ENCODE measurements at regions not wholly inside any gene's neighbourhood (a gene's known extent, or its start where the extent isn't known, plus 50 kb on each side); places are given as distances from the start of the nearest gene placed in this dataset.
A peak's percentile ranks its signal among the peaks of the same experiment; 100 is the strongest.
"Not testable (repeated sequence)": the region's sequence is repeated elsewhere in the genome, so short reads cannot be mapped to it uniquely, and the experiment has no call there.

DNA sequence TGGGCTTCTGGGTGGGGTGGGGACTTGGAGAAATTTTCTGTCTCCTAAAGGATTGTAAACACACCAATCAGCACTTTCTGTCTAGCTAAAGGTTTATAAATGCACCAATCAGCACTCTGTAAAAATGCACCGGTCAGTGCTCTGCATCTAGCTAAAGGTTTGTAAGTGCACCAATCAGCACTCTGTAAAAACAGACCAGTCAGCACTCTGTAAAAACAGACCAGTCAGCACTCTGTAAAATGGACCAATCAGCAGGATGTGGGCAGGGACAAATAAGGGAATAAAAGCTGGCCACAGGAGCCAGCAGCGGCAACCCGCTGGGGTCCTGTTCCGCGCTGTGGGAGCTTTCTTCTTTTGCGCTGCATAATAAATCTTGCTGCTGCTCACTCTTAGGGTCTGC lies 63.0 kb upstream of the MAP9 start:
- DNase-seq = not testable (repeated sequence)

DNA sequence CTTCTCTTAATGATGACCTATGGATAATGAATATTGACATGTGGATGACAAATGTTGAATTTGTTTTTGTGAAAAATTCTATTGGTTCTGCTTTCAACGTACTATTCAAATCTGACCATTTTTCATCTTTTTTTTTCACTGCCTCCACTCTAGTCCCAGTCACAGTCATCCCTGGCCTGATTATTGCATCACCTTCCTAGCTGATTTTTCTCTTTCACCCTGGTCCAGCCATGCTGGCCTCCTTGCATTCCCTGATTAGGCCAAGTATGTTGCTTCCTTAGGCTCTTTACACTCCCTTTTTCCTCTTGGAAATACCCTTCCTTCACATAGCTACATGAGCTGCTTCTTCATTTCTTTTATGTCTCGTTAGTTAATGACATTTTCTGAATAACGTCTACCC lies 58.1 kb upstream of the MAP9 start:
- DNase-seq = no peak

DNA sequence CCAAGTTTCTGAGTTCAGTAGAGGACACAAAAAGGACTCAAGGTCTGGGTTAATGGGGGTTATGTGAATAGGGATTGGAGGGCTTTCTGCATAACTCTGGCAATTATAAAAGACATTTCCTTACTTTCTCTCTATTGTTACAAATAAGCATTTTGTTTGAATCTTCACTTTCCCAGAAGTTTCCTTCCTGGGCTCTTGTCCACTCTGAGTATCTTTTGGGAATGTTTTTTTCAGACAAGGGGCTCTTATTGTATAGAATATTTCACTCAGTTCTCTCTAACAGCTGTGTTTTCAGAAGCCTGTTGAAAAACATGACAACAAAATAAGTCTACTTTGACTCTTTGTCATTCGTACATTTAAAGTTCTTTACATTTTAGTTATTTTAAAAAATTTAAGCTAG lies 57.6 kb upstream of the MAP9 start:
- no peak for DNase-seq

DNA sequence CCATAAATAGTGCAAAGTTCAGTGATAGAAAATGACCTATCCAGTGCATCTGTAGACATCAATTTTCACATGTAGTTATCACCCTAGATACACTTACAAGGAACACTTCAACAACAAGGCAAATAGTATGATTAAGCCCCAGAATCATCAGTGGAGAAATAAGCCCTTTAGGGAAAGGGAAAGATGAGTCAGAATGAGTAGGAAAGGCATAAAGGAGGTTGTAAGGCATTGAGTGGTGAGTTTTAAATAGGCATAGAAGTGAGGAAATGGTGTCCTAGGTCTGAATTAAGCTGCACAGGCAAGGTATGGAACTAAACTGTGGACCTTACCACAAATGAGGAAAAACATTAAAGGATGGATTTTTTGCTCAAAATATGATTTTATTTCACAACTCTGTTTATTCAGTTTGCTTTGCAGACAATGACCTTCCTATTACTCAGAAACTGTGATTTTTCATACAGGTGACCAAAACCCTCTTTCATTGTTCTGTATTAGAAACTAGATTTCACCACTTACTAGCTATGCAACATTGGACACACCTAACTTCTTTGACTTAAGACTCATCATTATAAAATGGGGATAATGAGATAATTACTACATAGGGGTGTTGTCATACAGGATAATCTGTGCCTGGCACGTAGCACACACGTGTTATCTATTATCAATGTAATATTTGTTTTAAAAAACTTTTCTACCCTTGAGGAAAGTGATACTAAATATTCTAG lies 57.0 kb upstream of the MAP9 start:
- no peak for DNase-seq

DNA sequence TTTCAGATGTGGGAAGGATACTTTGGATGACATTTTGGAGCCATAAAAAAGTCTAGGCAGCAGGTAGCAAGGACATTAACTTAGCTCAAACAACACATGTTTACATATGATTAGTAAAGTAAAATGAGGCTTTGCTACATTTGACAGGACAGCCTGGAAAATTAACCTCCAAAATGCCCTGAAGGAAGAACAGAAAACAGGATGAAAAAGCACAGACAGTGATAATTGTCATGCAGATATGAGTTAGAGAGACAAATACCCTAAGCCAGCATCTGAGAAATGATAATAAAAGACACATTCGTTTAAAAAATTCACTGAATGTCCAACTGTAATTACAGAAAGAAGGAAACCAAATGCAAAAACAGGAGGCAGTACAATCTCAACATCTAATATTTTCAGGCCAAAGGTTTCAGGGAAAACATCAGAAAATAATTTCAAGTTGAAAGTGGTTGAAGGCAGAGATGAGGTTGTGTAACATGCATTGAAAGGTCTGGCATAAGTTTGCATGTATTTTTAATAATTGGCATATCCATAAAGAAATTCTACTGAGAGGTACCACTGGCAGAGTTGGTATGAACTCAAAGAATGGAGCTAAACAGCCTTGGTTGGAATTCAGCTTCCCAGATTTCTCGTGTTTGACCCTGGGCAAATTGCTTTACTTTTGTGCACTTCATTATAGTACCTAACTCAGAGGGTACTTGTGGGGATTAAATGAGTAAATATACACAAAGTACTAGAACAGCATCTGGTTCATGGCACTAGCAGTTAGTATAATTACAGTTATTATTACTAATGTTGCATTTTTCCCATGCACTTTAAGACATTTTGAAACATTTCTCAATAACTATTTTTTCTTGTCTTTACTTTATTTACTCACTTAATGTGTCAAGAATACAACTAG lies 54.4 kb upstream of the MAP9 start:
- DNase-seq = no peak

DNA sequence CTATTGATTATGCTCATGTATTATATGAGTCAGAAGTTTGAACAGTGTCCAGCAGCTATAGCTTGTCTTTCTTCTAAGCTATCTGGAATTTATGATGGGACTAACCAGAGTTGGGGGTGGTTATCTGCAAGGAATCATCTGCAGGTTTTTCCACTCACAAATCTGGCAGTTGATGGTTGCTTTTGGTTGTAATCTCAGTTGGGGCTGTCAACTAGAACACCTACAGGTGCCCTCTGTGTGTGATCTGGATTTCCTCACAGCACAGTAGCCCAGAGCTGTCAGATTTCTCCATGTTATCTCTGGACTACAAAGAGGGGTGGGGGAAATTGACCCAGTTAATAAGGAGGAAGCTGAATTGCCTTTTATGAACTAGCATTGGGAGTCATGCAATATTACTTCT lies 51.4 kb upstream of the MAP9 start:
- DNase-seq = no peak

DNA sequence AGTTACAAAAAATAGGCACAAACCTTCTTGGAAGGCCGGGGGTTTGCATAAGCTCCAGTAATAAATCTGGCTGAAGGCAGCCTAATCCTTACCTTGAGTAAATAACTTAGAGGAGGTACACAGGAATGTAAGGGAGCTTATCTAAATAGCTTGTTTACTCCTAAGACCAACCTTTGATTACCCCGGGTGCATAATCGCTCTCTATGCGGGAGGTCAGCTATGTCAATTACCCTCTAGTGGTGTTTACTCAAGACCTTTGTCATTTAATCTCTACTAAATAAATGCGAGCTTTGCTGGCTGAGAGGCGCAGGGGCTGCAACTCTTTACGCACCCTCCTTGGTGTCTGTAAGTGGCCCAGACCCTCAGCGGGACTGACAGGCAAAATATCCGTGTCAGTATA lies 50.2 kb upstream of the MAP9 start:
- peak; percentile 27 for DNase-seq
